ENCODE measurements at regions not wholly inside any gene's neighbourhood (a gene's known extent, or its start where the extent isn't known, plus 50 kb on each side); places are given as distances from the start of the nearest gene placed in this dataset.

DNA sequence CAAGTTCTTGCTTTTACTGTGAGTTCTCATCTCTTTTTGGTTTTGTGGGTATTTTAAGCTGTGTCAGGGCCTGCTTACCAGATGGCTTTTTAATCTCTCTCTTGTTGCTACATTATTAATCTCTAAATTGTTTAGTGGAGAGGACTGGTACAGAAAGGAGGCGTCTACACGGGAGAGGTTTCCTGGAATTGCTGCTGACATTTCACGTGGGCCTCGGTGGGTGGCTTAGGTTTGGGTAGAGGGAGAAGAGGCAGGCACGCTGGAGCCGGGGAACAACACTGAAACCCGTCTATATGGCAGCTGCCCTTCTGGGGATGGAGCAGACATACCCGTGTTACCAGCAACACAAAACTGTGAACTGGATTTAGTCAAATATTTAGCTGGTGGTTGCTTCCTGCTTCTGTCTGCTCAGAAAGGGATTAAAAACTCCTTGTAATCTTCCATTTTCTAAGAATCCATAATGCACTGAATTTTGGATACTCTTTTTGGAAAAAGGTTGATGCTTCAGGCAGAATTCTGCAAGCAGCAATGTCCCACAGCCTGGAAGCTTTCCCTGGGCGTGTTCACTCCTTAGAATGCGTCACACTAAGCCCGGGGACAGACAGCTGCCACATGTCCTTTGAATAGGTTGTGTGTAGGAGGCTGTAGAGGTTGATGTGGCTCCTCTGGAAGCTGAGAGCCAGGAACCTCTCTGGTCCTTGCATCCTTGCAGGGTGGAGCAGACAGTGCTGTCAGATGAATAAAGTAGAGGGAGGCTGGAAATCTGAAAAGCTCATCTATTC, 199.8 kb upstream of the GATB start:
- Mint-ChIP-seq H3K27me3 (no peaks in the 10 kb centered on the region), H3K27ac (no peak overlapping the region), H3K9me3 (no peaks in the 10 kb centered on the region), H3K36me3 (no peaks in the 10 kb centered on the region), H3K4me1 (ENCODE audit: unreplicated experiment) (peaks cover 19% of the 10 kb centered on the region), H3K4me3 (no peak overlapping the region)
- no peak for TF ChIP-seq CTCF (conservative IDR thresholded peaks at IDR 0.05)
- DNase-seq (ENCODE audit: extremely low spot score, unreplicated experiment) = no peak

DNA sequence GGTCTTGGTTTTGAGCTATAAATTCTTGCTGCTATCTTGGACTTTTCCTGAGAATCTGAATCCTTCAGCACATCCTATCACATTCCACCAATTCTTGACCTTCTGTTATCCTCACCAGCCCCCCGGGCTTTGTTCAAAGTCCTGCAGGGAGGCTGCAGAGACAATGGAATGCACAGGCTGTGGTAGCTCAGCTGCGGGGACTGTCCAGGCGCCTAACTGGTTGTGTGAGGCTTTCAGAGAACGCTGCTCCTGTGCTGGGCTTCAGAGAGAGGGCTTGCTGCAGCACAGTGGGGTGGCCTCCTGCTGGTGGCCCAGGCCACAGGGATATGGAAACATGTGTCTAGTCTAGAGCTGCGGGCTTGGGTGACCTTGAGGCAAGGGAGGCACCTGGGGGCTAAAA, 196.3 kb upstream of the GATB start:
- Mint-ChIP-seq H3K36me3 (no peaks in the 10 kb centered on the region), H3K4me1 (ENCODE audit: unreplicated experiment) (peaks cover 19% of the 10 kb centered on the region), H3K9me3 (no peaks in the 10 kb centered on the region), H3K27me3 (no peaks in the 10 kb centered on the region), H3K27ac (no peak overlapping the region), H3K4me3 (peak overlapping the region; percentile 12)
- peak; percentile 29 for TF ChIP-seq CTCF (conservative IDR thresholded peaks at IDR 0.05)
- no peak for DNase-seq (ENCODE audit: extremely low spot score, unreplicated experiment)

DNA sequence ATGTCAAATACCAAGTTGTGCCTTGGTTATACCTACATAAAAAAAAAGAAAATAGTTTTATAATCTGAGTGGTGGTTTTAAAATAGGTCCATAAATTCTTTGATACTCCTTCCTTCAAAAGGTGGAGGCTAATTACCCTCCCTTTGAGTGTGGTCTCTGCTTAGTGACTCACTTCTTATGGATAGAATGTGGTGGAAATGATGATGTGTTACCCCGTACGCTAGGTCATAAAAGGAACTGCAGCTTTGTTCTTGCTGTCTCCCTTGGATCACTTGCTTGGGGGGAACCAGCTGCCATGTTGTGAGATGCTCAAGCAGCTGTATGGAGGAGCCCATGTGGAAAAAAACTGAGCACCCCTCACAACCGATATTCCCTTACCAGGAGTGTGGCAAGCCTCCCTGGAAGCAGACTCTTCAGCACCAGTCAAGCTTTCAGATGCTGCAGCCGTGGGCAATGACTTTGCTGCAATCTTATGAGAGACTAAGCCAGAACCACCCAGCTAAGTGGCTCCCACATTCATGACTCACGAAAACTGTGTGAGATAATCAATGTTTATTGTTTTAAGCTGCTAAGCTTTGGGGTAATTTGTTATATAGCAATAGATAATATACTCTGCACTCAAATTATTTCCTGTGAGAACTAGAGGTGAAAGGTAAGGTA, 195.0 kb upstream of the GATB start:
- no peak overlapping the region for H3K27ac Mint-ChIP-seq
- no peak for DNase-seq (ENCODE audit: extremely low spot score, unreplicated experiment)

GRCh38 chr4:151953795-151954372, 193.1 kb upstream of the GATB start:
- Mint-ChIP-seq H3K27me3 (no peaks in the 10 kb centered on the region), H3K4me3 (no peak overlapping the region), H3K36me3 (no peaks in the 10 kb centered on the region), H3K4me1 (ENCODE audit: unreplicated experiment) (peaks cover 26% of the 10 kb centered on the region), H3K9me3 (no peaks in the 10 kb centered on the region), H3K27ac (no peak overlapping the region)
- no peak for DNase-seq (ENCODE audit: extremely low spot score, unreplicated experiment)
- TF ChIP-seq CTCF (conservative IDR thresholded peaks at IDR 0.05) = no peak

More for the DNA sequence above, 195.0 kb upstream of the GATB start:
- TF ChIP-seq CTCF (conservative IDR thresholded peaks at IDR 0.05) = no peak
- Mint-ChIP-seq H3K4me3 (no peak overlapping the region), H3K36me3 (no peaks in the 10 kb centered on the region), H3K4me1 (ENCODE audit: unreplicated experiment) (peaks cover 26% of the 10 kb centered on the region), H3K9me3 (no peaks in the 10 kb centered on the region), H3K27me3 (no peaks in the 10 kb centered on the region)

- Mint-ChIP-seq H3K27ac (no peak overlapping the region), H3K9me3 (no peaks in the 10 kb centered on the region)
Measured at GRCh38 chr4:151953312-151953711, 192.5 kb upstream of the GATB start.

More at GRCh38 chr4:151953312-151953711, 192.5 kb upstream of the GATB start:
- no peak for DNase-seq (ENCODE audit: extremely low spot score, unreplicated experiment)
- H3K36me3 Mint-ChIP-seq = no peaks in the 10 kb centered on the region
- no peak for TF ChIP-seq CTCF (conservative IDR thresholded peaks at IDR 0.05)
- no peak overlapping the region for H3K4me3 Mint-ChIP-seq
- no peaks in the 10 kb centered on the region for H3K27me3 Mint-ChIP-seq
- peaks cover 26% of the 10 kb centered on the region for H3K4me1 Mint-ChIP-seq (ENCODE audit: unreplicated experiment)
